ENCODE measurements at regions not wholly inside any gene's neighbourhood (a gene's known extent, or its start where the extent isn't known, plus 50 kb on each side); places are given as distances from the start of the nearest gene placed in this dataset.

DNA sequence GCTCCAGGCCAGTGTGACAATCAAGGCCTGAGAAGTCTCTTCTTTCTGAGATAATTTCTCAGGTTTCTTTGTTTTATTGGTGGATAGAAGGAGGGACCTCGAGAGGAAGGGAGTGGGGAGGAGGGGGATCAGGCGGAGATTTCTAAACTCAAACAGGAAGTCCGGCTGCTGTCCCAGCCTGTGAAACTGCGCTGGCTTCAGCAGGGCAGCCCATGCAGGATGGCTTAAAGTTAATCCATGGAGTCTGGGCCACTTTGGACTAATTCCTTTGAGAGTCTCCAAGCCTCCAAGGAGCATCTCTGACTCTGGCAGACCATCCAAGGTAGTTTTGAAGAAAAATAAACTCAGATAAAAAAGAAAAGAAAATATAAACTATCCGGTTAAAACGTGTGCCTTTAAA, 378.5 kb downstream of the MLLT3 start:
- H3K4me1 ChIP-seq (ENCODE audit: insufficient read depth, low read length): no peaks in the 10 kb centered on the region
- no peak overlapping the region for H3K27ac ChIP-seq (ENCODE audit: low read depth, low read length)
- no peaks in the 10 kb centered on the region for H4K20me1 ChIP-seq (ENCODE audit: insufficient read depth, low read length)
- H3K27me3 ChIP-seq (ENCODE audit: insufficient read depth, low read length): peaks cover 2% of the 10 kb centered on the region
- H3K9me3 ChIP-seq (ENCODE audit: low read depth, low read length): no peaks in the 10 kb centered on the region
- H3K36me3 ChIP-seq (ENCODE audit: insufficient read depth, low read length): no peaks in the 10 kb centered on the region
- H2AFZ ChIP-seq (ENCODE audit: low read length): no peak overlapping the region
- no peak overlapping the region for H3K4me2 ChIP-seq (ENCODE audit: insufficient read depth, low read length)
- H3K4me3 ChIP-seq (ENCODE audit: insufficient read depth, low read length): no peak overlapping the region
- TF ChIP-seq, protein P1, sequence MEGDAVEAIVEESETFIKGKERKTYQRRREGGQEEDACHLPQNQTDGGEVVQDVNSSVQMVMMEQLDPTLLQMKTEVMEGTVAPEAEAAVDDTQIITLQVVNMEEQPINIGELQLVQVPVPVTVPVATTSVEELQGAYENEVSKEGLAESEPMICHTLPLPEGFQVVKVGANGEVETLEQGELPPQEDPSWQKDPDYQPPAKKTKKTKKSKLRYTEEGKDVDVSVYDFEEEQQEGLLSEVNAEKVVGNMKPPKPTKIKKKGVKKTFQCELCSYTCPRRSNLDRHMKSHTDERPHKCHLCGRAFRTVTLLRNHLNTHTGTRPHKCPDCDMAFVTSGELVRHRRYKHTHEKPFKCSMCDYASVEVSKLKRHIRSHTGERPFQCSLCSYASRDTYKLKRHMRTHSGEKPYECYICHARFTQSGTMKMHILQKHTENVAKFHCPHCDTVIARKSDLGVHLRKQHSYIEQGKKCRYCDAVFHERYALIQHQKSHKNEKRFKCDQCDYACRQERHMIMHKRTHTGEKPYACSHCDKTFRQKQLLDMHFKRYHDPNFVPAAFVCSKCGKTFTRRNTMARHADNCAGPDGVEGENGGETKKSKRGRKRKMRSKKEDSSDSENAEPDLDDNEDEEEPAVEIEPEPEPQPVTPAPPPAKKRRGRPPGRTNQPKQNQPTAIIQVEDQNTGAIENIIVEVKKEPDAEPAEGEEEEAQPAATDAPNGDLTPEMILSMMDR (IDR thresholded peaks at IDR 0.05; ENCODE audit: extremely low read depth, low read depth, low read length): no peak
- no peaks in the 10 kb centered on the region for H3K79me2 ChIP-seq (ENCODE audit: insufficient read depth, low read length)
- DNase-seq (ENCODE audit: insufficient read length, low spot score, missing footprints): no peak

DNA sequence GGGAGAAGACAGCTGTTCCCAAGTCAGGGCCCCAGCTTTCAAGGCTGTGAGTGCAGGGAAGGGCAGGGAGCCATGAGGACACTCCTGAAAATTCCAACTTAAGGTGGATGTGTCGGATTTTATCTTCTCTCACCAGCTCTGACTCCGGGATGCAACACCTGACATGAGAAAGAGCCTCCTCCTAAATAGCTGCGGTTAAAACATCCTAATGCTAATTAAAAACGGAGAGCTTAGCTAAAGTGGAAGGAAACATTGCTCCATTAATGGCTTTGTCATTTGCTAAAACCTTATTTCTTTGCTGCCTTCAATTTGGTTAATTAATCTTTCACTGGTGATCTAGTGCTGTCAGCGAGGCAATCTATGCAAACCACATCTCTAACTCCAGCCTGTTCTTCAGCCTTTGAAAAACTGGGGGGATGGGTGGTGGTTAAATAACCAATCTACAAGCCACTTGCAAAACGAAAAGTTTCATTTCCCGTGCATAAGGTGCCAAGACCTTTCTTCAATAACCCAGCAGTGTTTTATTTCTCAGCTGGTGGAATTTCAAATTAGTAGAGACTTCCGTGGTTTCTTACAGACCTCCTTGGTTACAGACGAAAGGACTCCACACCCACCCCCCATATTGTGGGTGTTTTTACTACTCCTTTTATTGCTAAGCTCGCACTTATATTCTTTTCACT, 379.6 kb downstream of the MLLT3 start:
- H2AFZ ChIP-seq (ENCODE audit: low read length): no peak overlapping the region
- H4K20me1 ChIP-seq (ENCODE audit: insufficient read depth, low read length): no peaks in the 10 kb centered on the region
- no peaks in the 10 kb centered on the region for H3K9me3 ChIP-seq (ENCODE audit: low read depth, low read length)
- TF ChIP-seq, protein P1 (IDR thresholded peaks at IDR 0.05; ENCODE audit: extremely low read depth, low read depth, low read length): no peak
- peaks cover 2% of the 10 kb centered on the region for H3K27me3 ChIP-seq (ENCODE audit: insufficient read depth, low read length)
- no peak overlapping the region for H3K4me3 ChIP-seq (ENCODE audit: insufficient read depth, low read length)
- H3K79me2 ChIP-seq (ENCODE audit: insufficient read depth, low read length): no peaks in the 10 kb centered on the region
- H3K27ac ChIP-seq (ENCODE audit: low read depth, low read length): no peak overlapping the region
- H3K4me1 ChIP-seq (ENCODE audit: insufficient read depth, low read length): no peaks in the 10 kb centered on the region
- no peak for DNase-seq (ENCODE audit: insufficient read length, low spot score, missing footprints)
- no peaks in the 10 kb centered on the region for H3K36me3 ChIP-seq (ENCODE audit: insufficient read depth, low read length)
- no peak overlapping the region for H3K4me2 ChIP-seq (ENCODE audit: insufficient read depth, low read length)

DNA sequence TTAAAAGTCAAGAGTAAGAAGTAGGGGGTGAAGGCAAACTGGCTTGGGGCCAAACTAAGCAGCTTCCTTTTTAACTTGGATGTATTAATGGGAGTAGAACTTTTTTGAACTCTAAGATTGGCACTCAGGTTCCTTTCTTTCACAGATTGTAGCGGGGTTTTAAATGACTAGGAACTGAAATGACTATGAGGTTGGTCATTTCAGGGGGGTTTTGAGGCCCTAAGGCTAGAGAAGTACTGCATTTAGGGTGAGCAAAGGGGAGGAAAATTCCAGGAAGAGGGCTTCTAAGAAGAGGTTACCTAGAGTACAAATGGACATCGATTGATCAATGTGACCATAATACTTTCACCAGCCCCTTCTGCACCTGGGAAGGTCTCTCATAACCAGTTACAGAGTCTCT, 381.8 kb downstream of the MLLT3 start:
- no peak overlapping the region for H3K27ac ChIP-seq (ENCODE audit: low read depth, low read length)
- H2AFZ ChIP-seq (ENCODE audit: low read length): no peak overlapping the region
- no peaks in the 10 kb centered on the region for H3K4me1 ChIP-seq (ENCODE audit: insufficient read depth, low read length)

DNA sequence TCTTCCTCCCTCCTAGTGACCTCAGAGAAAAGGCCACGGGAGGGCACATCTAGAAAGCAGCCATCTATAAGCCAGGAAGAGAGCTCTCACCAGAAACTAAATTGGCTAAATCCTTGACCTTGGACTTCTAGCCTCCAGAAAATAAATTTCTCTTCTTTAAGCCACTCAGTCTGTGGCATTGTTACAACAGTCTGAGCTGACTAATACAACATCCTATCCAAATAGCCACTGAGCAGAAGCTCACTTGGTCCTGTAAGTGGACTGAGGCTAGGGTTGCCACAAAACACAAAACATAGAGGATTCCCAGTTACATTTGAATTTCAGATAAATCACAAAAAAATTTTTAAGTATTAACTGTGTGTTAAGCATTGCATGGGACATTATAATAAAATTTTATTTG, 383.4 kb downstream of the MLLT3 start:
- Histone ChIP-seq H3K4me1 (ENCODE audit: insufficient read depth, low read length) (no peaks in the 10 kb centered on the region), H3K79me2 (ENCODE audit: insufficient read depth, low read length) (no peaks in the 10 kb centered on the region), H4K20me1 (ENCODE audit: insufficient read depth, low read length) (no peaks in the 10 kb centered on the region), H3K4me3 (ENCODE audit: insufficient read depth, low read length) (no peak overlapping the region), H3K27me3 (ENCODE audit: insufficient read depth, low read length) (peaks cover 2% of the 10 kb centered on the region), H2AFZ (ENCODE audit: low read length) (no peak overlapping the region), H3K27ac (ENCODE audit: low read depth, low read length) (no peak overlapping the region), H3K4me2 (ENCODE audit: insufficient read depth, low read length) (no peak overlapping the region), H3K36me3 (ENCODE audit: insufficient read depth, low read length) (no peaks in the 10 kb centered on the region), H3K9me3 (ENCODE audit: low read depth, low read length) (no peaks in the 10 kb centered on the region)
- no peak for DNase-seq (ENCODE audit: insufficient read length, low spot score, missing footprints)
- TF ChIP-seq, protein P1 (IDR thresholded peaks at IDR 0.05; ENCODE audit: extremely low read depth, low read depth, low read length): no peak

More for the DNA sequence above, 381.8 kb downstream of the MLLT3 start:
- Histone ChIP-seq H3K4me3 (ENCODE audit: insufficient read depth, low read length) (no peak overlapping the region), H3K4me2 (ENCODE audit: insufficient read depth, low read length) (no peak overlapping the region), H3K27me3 (ENCODE audit: insufficient read depth, low read length) (peaks cover 2% of the 10 kb centered on the region), H3K9me3 (ENCODE audit: low read depth, low read length) (no peaks in the 10 kb centered on the region), H3K79me2 (ENCODE audit: insufficient read depth, low read length) (no peaks in the 10 kb centered on the region), H4K20me1 (ENCODE audit: insufficient read depth, low read length) (no peaks in the 10 kb centered on the region), H3K36me3 (ENCODE audit: insufficient read depth, low read length) (no peaks in the 10 kb centered on the region)
- TF ChIP-seq, protein P1 (IDR thresholded peaks at IDR 0.05; ENCODE audit: extremely low read depth, low read depth, low read length): no peak
- DNase-seq (ENCODE audit: insufficient read length, low spot score, missing footprints): no peak
